K562 (cell line): ENCODE measurements at regions not wholly inside any gene's neighbourhood (a gene's known extent, or its start where the extent isn't known, plus 50 kb on each side); places are given as distances from the start of the nearest gene placed in this dataset.

Source experiments
- CBFA2T2 ChIP-seq: fragments of 450-650 bp; conservative IDR thresholded peaks from 2 replicates; pipeline ENCODE4 v1.6.1; 2017; ENCODE audit warnings: mild to moderate bottlenecking
- GABPA ChIP-seq: fragments of 200-800 bp; sonication (Bioruptor generic); conservative IDR thresholded peaks from 2 replicates; pipeline ENCODE4 v1.6.1; 2016; ENCODE audit warnings: low read depth, missing genetic modification characterization, missing compliant biosample characterization
- GATAD2B ChIP-seq: fragments of 450-650 bp; IDR thresholded peaks from 2 replicates; pipeline ENCODE4 v1.6.1; 2017; ENCODE audit warnings: mild to moderate bottlenecking, borderline replicate concordance
- GTF2E2 ChIP-seq: fragments of 200-800 bp; sonication (Bioruptor generic); IDR thresholded peaks from 2 replicates; pipeline ENCODE4 v1.6.1; 2016; ENCODE audit warnings: missing genetic modification characterization, missing compliant biosample characterization
- HDAC3 ChIP-seq: fragments of 450-650 bp; IDR thresholded peaks from 2 replicates; pipeline ENCODE4 v1.6.1; 2018; ENCODE audit warnings: borderline replicate concordance, mild to moderate bottlenecking, moderate library complexity; ENCODE audit not compliant: partially characterized antibody
- RBM34 ChIP-seq: fragments of 200-400 bp; formaldehyde crosslinking; IDR thresholded peaks from 2 replicates; pipeline ENCODE4 v1.6.1; 2018; ENCODE audit warnings: low read length, borderline replicate concordance; ENCODE audit not compliant: insufficient read depth
- TBL1XR1 ChIP-seq, 2 experiments: IDR thresholded peaks; 2 replicates each; pipeline ENCODE4 v1.6.1; 2012; ENCODE audit warnings: improper control_type of control experiment in 2 of 2, low read length in 2 of 2, mild to moderate bottlenecking in 1 of 2
- YY1 ChIP-seq, 3 experiments: IDR thresholded peaks; 2 replicates each; pipeline ENCODE4 v1.6.1; 2011; ENCODE audit warnings: low read length in 2 of 3, mild to moderate bottlenecking in 2 of 3, moderate library complexity in 2 of 3, borderline replicate concordance in 1 of 3, control low read depth in 1 of 3, low read depth in 1 of 3; ENCODE audit not compliant: insufficient read depth in 3 of 3, insufficient replicate concordance in 2 of 3, control insufficient read depth in 1 of 3, insufficient read length in 1 of 3; ENCODE audit errors: extremely low read depth in 1 of 3
- ZNF311 ChIP-seq: fragments of 250-450 bp; sonication (Bioruptor Pico); IDR thresholded peaks from 2 replicates; pipeline ENCODE4 v1.4.0; 2020; ENCODE audit warnings: mild to moderate bottlenecking, moderate library complexity
- ZNF717 ChIP-seq: fragments of 250-450 bp; sonication (Bioruptor Pico); IDR thresholded peaks from 2 replicates; pipeline ENCODE4 v1.5.0; 2021
- ZNF76 ChIP-seq: fragments of 250-450 bp; sonication (Bioruptor Pico); IDR thresholded peaks from 2 replicates; pipeline ENCODE4 v1.4.0; 2020; ENCODE audit warnings: mild to moderate bottlenecking, moderate library complexity, borderline replicate concordance
- TF ChIP-seq, protein P1 (sequence below), 2 experiments: fragments of 450-650 bp; formaldehyde crosslinking in 1 of 2; IDR thresholded peaks; 2 replicates each; pipeline versions ENCODE4 v1.4.0 to v1.6.1; 2014 to 2020; ENCODE audit warnings: mild to moderate bottlenecking in 2 of 2, borderline replicate concordance in 1 of 2, low read depth in 1 of 2
- TF ChIP-seq, protein P2 (sequence below): fragments of 200-800 bp; sonication (Bioruptor generic); IDR thresholded peaks from 2 replicates; pipeline ENCODE4 v1.6.1; 2017; ENCODE audit warnings: missing genetic modification characterization, missing compliant biosample characterization

DNA sequence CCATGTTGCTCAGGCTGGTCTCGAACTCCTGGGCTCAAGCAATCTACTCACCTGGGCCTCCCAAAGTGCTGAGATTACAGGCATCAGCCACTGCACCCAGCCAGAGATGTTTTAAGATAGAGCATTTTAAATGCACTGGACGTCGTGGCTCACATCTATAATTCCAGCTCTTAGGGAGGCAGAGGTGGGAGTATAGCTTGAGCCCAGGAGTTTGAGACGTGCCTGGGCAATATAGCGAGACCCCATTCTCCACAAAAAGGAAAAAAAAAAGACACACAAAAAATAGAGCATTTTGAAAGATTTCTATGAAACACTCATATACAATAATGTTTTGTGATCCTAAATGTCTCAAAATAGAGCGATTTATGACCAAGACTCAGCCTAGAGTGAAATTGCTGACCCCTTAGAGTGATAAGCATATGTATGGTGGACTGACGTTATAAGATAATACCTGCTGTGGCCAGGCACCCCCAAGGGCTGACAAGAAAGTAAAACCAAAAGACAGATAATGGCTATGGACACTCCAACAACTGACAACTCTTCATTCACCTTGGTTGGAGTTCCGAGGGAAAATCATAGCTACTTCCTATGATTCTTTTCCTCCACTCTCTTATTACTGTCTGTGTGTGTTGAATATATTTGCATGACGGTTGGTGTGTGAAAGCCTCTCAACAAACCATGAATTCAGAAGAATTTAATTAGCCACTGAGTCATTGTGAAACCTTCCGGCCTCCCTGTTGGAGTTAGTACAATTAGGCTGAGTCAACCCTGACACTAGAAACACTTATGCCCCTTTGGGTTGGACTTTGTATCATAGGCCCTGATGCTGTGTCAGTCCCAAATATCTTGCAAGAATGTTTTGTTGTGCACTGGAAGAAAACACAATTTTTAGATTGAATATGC is 526.5 kb upstream of the NUDT12 start (continued):
- TF ChIP-seq, protein P1, sequence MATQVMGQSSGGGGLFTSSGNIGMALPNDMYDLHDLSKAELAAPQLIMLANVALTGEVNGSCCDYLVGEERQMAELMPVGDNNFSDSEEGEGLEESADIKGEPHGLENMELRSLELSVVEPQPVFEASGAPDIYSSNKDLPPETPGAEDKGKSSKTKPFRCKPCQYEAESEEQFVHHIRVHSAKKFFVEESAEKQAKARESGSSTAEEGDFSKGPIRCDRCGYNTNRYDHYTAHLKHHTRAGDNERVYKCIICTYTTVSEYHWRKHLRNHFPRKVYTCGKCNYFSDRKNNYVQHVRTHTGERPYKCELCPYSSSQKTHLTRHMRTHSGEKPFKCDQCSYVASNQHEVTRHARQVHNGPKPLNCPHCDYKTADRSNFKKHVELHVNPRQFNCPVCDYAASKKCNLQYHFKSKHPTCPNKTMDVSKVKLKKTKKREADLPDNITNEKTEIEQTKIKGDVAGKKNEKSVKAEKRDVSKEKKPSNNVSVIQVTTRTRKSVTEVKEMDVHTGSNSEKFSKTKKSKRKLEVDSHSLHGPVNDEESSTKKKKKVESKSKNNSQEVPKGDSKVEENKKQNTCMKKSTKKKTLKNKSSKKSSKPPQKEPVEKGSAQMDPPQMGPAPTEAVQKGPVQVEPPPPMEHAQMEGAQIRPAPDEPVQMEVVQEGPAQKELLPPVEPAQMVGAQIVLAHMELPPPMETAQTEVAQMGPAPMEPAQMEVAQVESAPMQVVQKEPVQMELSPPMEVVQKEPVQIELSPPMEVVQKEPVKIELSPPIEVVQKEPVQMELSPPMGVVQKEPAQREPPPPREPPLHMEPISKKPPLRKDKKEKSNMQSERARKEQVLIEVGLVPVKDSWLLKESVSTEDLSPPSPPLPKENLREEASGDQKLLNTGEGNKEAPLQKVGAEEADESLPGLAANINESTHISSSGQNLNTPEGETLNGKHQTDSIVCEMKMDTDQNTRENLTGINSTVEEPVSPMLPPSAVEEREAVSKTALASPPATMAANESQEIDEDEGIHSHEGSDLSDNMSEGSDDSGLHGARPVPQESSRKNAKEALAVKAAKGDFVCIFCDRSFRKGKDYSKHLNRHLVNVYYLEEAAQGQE (IDR thresholded peaks at IDR 0.05; ENCODE audit: borderline replicate concordance), result no peak
- TF ChIP-seq, protein P1 (CRISPR knock-in tag; IDR thresholded peaks at IDR 0.05; ENCODE audit: low read depth), result no peak
- TF ChIP-seq TBL1XR1 (IDR thresholded peaks at IDR 0.05; ENCODE audit: low read length in 2 of 2) (peak in 1 of 2 experiments; percentile 63; a peak in 1 of 4 replicates), YY1 (IDR thresholded peaks at IDR 0.05; ENCODE audit: borderline replicate concordance in 1 of 3, control insufficient read depth in 1 of 3, extremely low read depth in 1 of 3, insufficient read depth in 3 of 3, insufficient read length in 1 of 3, insufficient replicate concordance in 2 of 3, low read depth in 1 of 3, low read length in 2 of 3) (no peak), ZNF76 (no peak), CBFA2T2 (peak; percentile 78), GATAD2B (no peak), GABPA (tag) (0 out of 2 replicates have a peak, but pooled peaks have one; percentile 11), ZNF311 (CRISPR knock-in tag) (no peak), RBM34 (no peak), HDAC3 (no peak), GTF2E2 (no peak), ZNF717 (CRISPR knock-in tag) (no peak)
- TF ChIP-seq, protein P2, sequence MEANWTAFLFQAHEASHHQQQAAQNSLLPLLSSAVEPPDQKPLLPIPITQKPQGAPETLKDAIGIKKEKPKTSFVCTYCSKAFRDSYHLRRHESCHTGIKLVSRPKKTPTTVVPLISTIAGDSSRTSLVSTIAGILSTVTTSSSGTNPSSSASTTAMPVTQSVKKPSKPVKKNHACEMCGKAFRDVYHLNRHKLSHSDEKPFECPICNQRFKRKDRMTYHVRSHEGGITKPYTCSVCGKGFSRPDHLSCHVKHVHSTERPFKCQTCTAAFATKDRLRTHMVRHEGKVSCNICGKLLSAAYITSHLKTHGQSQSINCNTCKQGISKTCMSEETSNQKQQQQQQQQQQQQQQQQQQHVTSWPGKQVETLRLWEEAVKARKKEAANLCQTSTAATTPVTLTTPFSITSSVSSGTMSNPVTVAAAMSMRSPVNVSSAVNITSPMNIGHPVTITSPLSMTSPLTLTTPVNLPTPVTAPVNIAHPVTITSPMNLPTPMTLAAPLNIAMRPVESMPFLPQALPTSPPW (CRISPR knock-in tag), result peak; percentile 35; the same call in 1 of the 2 replicates
